Head of caudate nucleus (tissue), 42 donors: ENCODE measurements at regions not wholly inside any gene's neighbourhood (a gene's known extent, or its start where the extent isn't known, plus 50 kb on each side); places are given as distances from the start of the nearest gene placed in this dataset.
A peak's percentile ranks its signal among the peaks of the same experiment; 100 is the strongest.

ENCODE experiments used
- DNase-seq, 42 donors: peaks; one replicate each; pipeline versions ENCODE4 v3.0.0 to v3.0.0-alpha.2; 2020 to 2021; ENCODE audit warnings: mixed read lengths in 7 of 42
- intact Hi-C: fragments of 100-400 bp; cut with DNase I; formaldehyde crosslinking; loops from one replicate; pipeline ENCODE4 v1.15.0; 2022

DNA sequence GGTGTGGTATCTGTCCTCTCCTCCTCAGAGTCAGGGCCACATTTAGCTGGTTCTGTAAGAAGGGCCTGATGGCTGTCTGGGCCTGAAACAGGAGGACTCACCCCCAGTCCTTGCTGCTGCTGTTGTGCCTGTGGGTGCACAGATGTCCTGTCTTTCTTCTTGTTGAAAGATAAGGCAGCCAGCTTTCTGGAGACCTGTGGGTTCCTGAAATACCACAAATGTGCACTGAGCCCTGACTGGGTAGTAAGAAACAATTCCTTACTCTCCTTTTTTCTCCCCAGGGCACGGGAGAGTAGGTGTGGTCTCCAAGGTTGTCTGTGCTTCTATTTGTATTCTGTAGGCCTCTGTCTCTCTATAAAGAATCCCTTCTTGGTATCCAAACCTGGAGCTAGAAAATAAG lies 96.2 kb upstream of the DLX2 start:
- intact Hi-C loops: no loop called here
- DNase-seq: no peak

DNA sequence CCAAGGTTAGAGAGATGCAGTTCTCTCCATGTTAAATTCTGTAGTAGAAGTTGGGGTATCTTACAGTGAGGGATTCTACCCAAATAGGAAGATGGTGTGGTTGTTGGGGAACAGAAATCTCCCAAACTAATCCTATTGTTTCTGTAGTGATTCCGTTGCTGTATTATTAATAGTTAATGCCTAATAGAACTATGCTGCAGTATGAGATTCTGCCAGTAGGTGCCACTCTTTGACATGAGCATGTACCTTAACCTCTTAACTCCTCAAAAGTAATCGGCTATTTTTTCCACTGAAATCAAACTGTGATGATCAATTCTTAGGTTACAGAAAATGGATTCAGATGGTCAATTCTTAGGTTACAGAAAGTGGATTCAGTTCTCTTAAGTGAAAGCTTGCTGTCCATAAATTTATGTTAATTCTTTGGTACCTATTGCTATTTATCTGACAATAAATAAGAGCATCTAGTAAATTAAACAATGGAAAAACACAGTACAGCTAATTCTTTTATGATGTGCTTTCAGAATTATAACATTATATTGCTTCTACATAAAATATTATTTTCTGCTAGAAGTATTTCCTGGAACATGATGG lies 97.9 kb upstream of the DLX2 start:
- intact Hi-C loops: no loop called here
- DNase-seq: no peak

DNA sequence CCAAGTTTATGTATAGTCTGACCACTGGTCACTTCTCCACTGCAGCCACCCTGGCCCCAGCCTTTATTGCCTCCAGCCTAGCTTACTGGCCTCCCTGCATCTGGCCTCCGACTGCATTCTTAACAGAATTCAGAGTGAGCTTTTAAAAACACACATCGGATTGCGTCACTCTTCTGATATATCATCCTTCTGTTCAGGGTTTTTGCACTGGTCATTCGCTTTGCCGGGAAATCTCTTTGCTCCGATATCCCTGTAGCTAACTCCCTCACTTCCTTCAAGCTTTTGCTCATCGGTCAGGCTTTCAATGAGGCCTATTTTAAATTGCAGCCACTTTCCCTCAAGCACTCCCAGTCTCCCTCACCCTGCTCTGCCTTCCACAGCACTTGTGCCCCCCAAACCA lies 101.6 kb upstream of the DLX2 start:
- no peak for DNase-seq
- intact Hi-C loops: no loop called here

DNA sequence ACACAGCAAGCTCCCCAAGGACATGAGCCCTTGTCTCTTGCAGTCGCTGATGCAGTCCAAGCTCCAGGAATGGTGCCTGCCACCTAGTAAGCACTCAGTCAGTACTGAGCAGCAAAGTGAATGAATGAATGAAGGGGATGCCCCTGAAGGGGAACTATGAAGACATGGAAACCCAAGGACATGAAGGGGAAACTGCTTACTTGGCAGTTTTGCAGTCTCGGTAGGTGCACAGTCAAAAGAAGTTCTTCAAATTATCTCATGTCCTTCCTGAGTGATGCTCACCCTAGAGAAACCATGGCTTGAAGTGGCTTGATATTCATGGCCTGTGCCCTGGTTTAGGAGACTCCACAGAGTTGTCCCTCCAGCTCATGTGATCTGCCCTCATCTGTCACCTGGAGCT lies 102.1 kb upstream of the DLX2 start:
- intact Hi-C loops: no loop called here
- DNase-seq: no peak

DNA sequence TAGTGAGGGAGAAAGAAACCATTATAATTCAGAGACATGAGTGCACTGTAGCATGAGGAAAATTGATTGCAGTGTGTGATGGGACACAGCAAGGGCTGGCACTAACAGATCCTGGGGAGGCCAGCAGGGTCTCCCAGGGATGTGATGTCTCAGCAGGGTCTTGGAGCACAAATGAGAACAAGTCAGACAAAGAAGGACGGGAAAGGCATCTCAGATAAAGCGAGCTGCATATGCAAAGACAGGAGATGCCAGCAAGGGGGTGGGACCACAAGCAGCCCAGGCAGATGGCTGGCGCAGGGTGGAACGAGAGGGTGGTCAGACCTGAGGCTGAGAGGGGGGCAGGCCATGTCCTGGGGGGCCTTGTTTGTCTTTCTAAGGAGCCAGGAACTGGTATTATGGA lies 102.6 kb upstream of the DLX2 start:
- DNase-seq: no peak
- intact Hi-C loops: no loop called here

DNA sequence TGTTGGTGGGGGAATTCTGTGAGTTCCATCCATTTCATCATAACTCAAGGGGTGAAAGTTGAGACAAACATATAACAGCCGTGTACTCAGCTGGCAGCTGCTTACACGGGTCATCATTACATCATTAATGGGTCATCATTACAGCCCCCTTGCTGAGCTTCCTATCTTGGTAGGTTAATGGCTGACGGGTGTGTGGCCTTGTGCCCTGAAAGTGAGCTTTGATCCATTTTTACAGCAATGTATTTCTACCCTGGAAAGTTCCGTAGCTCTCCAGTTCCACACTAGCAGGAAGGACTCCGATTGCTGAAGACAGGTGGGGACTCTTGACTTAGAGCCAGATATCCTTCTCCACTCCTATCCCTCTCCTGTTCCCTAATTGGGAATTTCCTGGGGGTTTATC lies 105.2 kb upstream of the DLX2 start:
- no peak for DNase-seq
- intact Hi-C loops: no loop called here

DNA sequence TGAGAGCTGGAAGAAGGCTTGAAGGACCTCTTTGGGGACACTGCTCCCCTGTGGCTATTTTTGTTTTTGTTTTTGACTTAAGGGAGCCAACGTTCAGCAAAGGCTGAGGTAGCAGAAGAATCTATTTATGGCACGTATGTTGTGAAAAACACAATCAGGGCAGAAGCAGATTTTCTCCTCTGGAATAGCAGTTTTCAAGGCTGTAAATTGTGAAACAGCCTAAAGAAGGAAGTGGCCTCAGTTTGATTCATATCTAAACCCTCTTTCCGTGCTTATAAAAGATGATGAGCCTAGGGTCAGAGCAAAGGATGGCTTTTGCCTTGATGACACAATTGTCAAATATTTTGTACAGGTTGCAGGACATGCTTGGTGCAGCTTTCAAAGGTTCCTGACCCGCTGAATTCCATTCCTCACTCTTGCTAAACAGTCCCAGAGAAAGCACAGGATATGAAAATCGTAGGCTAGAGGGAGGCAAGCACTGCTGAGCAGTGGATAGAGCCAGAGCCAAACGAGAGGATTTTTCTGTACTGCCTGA lies 106.2 kb upstream of the DLX2 start:
- intact Hi-C loops: no loop called here
- no peak for DNase-seq

DNA sequence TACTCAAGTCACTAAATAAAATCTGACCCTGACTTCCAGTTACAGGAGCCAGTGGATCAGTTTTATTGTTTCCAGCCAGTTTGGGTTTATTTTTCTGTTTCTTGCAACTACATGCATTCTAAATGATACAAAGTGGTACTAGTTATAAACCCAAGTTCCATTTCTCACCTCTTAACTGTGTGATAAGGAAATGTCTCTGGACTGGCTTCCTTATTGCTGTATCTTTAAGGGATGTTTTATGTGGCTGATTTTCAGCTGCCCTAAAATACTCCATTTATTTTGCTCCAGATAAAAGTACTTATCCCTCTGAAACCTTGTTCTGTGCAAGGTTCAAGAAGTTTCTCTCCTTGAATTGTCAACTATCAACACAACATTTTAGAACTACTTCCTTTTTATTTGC lies 107.9 kb upstream of the DLX2 start:
- intact Hi-C loops: no loop called here
- no peak for DNase-seq

DNA sequence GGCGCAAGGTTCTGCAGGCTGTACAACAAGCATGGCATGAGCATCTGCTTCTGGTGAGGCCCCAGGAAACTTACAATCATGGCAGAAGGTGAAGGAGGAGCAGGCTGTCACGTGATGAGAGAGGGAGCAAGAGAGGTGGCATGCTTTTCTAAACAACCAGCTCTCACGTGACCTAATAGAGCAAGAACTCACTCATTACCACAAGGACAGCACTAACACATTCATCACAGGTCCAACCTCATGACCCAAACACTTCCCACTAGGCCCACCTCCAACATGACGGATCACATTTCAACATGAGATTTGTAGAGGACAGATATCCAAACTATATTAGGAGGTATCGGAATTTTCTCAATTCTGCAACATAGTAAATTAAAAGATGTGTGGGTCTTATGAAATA lies 108.8 kb upstream of the DLX2 start:
- intact Hi-C loops: no loop called here
- no peak for DNase-seq

DNA sequence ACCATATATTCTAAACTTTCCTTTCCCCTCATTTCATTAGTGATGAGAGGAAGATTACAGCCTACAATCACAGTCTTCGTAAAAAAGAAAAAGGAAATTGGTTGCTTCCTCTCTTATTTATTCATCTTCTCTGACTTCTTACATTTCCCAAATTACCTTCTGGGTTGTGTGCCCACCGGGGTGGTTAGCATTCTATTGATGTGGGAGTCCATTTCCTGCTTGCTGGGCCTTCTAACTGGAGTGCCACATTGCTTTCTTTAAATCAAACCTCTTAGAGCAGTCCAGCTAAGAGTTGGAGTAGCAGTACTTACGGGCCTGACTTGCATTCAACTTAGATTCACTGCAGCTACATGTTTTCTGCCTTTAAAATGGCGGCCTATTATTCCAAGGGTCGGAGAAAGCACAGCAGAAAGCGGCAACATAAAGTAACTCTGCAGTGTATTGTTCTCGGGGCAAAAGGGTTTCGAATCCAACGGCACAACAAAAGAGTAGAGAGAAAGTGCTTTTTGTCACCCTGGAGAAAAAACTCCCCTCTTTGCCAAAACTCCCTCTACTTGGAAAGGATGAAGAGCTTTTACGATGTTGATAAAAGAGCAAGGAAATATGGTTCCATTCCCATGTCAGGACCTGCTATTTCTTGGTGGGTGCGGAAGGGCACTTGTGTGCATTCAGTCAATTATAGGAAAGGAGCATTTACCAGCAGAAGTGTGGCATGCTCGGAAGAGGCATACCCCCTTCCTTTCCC lies 110.6 kb upstream of the DLX2 start:
- intact Hi-C loops: no loop called here
- DNase-seq: no peak

DNA sequence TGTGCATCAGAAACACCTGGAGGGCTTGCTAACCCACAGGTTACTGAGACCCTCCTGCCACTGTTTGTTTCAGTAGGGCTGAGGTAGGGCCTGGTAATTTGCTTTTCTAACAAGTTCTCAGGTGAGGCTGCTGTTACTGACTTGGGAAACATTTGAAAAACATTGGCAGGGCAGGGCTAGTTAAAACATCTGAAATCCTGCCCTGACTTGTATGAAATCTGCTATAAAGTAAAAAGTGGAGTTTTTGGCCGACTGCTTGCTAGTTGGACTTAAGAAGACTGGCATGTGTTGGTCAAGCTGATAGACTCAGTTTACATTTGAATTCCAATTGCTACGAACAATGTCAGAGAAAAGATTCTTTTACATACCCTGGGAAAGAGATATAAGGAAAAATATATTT lies 111.6 kb upstream of the DLX2 start:
- no peak for DNase-seq
- intact Hi-C loops: no loop called here

DNA sequence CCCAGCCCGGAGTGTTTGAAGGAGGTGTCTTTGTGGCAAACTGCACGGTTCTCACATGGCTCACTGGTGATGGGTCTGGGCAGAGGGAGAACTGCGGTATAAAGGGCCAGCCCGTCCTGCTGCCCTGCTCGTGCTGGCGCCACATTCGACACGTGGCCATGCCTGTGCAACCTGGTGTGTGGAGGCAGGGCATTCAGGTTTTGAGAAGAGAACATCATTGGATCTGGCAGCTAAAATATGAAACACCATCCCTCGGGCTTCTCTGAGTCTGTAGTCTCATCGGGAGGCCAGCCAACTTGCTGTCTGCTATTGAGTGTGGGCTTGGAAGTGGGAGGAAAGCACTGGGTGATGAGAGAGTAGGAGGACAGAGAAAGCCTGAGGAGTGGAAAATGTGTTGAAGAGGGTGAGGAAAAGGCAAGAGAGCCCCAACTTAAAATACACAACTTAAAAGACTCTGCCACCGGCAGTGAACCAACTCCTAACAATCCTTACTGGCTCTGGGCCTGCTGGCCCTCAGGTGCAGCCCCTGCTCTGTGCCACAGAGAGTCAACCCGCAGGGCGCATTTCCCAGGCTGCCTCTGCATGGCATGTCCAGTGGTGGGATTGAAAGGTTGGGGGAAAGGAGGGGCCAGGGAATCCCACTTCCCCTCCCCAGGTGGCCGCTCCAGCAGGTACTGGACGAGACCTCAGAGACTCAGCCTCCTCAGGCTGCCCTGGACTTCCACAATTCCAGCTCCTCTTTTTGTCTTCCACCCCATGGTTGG lies 112.7 kb upstream of the DLX2 start:
- intact Hi-C loops: no loop called here
- peak in 36 of 42 donors; percentile 16 to 88 (median 52) for DNase-seq

DNA sequence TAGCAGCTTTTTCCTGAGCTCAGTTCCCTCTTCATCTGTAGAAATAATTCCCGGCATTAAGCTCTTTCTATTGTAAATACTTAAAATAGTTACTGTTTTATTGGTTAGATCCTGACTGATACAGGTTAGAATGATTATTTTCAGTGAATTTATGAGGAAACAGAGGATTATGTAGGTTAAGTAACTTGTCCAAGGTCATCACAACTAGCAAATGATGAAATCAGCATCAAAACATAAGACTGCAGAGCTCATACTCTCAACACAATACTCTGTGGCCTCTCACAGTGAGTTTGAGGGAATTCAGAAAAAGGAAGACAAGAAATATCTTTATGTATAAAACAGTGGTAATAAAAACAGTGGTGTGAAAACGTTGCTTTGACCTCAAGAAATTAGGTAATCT lies 113.2 kb upstream of the DLX2 start:
- intact Hi-C loops: no loop called here
- no peak for DNase-seq

DNA sequence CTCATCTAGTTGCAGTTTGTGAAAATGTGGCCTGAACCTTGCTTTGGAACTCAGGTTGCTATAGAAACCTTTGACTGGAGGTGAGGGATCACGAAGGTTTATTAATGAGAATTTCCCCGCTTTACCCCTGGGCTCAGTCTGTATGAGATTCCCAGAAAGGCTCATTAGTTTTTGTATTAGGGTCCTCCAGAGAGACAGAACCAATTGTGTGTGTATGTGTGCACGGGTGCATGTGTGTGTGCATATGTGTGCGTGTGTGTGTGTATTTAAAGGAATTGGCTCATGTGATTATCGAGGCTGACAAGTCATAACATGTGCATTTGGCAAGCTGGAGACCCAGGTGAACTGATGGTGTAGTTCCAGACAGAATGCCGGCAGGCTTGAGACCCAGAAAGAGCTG lies 113.8 kb upstream of the DLX2 start:
- no peak for DNase-seq
- intact Hi-C loops: no loop called here

DNA sequence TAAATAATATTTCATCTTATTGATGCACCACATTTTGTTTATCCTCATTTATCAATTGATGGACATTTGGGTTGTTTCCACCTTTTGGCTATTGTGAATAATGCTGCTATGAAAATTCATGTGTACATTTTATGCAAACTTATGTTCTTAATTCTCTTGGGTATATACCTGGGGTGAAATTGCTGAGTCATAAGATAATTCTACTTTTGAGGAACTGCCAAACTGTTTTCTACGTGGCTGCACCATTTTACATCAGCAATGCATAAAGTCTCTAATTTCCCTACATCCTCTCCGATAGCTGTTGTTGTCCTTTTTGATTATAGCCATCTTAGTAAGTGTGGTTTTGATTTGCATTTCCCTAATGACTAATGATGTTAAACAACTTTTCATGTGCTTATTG lies 116.5 kb upstream of the DLX2 start:
- intact Hi-C loops: no loop called here
- DNase-seq: no peak

DNA sequence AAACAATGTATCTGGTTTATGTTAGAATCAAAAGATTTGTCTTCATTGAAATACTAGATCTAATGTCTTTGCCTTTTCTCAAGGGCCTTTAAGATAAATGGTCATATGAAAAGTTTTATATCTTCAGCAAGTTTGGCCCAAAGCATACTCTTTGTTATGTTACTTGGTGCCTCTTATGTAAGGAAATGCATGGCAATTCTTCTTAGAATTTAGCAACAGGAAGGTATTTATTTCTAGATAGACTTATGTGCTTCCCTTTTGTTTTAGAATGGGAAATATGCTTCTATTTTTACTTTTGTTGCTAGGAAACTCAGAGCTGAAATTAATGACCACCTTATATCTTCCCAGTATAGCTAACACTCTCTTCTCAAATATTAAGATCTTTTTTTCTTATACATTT lies 117.4 kb upstream of the DLX2 start:
- intact Hi-C loops: no loop called here
- no peak for DNase-seq

DNA sequence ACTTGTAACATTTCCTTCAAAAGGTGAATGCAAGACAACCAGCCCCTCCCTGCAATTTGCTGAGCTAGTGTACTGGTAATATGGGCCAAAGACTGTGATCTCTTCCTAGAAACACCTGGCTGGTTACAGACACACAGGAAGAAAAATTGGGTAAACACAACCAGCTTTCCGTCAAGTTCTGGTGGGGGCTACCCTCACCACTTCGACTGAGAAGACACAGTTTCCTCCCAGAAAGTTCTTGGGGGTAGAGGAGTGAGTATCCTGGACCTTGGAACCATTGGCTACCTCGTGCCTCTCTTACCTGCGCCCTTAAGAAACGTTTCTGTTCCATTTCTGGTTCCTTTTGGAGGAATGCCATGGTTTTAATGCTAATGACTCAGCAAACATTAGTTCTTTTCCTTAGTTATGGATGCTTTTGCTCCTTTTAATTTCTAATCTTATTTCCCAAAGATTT lies 120.9 kb upstream of the DLX2 start:
- no peak for DNase-seq
- intact Hi-C loops: no loop called here

DNA sequence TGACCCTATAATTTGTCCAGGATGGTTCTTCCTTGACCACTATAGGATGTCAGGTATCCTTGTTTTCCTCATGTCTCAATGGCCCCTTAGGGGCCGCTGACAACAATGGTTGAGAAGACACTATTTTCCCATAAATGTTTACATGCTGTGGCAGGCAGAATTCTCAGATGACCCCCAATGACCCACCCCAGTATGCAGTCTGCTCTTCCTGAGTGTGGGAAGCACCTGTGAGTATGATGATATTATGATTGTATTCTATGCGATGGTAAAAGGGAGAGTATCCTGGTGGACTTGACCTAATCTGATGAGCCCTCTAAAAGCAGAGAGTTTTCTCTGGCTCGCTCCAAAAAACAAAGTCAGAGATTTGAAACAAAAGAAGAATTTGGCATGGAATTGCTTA lies 123.1 kb upstream of the DLX2 start:
- DNase-seq: no peak
- intact Hi-C loops: no loop called here

DNA sequence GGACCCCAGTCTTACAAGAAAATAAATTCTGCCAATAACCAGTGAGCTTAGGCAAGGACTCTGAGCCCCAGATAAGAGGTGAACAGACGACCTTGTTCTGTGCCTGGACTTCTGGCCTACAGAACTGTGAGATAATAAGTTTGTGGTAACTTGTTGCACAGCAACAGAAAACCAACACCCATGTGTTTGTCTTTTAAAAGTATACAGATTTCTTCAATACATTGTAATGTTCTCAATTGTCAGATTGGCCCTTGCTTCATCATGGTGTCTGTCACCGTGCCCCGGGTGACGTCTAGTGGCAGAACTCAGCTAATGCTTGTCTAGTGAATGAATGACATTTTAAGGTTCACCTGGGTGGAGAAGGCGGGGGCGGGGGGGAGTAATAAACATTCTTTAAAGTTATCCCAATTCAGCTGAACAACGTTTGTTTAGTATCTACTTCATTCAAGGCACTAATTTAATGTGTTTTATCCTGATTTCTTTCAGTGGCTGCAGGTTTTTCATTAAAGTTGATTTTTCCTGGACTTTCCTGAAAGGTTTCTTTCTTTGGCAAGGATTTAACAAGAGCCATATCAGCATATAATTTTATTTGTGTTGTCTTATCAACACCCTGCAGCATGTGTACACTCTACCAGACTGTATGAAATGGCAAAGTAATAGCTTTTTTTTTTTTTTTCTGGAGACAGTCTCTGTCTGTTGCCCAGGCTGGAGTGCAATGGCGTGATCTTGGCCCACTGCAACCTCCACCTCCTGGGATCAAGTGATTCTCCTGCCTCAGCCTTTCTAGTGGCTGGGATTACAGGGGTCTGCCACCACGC lies 123.8 kb upstream of the DLX2 start:
- intact Hi-C loops: no loop called here
- DNase-seq: peak in 27 of 42 donors; percentile 25 to 77 (median 53)

DNA sequence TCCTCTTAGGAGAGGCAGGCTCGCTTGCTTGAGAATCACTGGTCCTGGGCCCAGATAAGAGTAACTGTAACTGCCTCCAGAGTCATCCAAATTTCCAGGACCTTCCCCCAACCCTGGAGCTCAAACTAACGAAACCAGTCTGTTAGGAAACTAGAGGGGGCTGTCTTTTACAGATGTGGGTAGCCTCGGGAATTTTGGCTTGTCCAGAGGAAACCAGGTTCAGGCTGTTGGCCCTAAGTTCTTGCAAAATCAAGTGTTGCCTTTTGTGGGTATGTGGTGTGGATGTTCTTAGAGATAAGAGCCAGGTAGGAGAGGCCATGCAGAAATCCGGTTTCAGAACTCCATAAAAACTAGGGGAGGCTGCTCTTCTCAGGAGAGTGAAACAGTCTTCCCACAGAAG lies 125.0 kb upstream of the DLX2 start:
- no peak for DNase-seq
- intact Hi-C loops: no loop called here
